HG03139 (cell line): ENCODE measurements at regions not wholly inside any gene's neighbourhood (a gene's known extent, or its start where the extent isn't known, plus 50 kb on each side); places are given as distances from the start of the nearest gene placed in this dataset.
"Not testable (repeated sequence)": the region's sequence is repeated elsewhere in the genome, so short reads cannot be mapped to it uniquely, and the experiment has no call there.

ENCODE experiments used
- ATAC-seq: cut with Tn5 transposase; IDR thresholded peaks from one replicate; pipeline ENCODE4 v1.9.1; 2021; ENCODE audit not compliant: unreplicated experiment

GRCh38 chr14:28820677-28821076 is 54.1 kb downstream of the FOXG1 start:
- ATAC-seq, result no peak

GRCh38 chr14:28821993-28822392 is 55.4 kb downstream of the FOXG1 start:
- no peak for ATAC-seq

GRCh38 chr14:28823245-28823644 is 56.7 kb downstream of the FOXG1 start:
- ATAC-seq, result no peak

- ATAC-seq, result no peak
Observed at GRCh38 chr14:28830115-28830534, 63.5 kb downstream of the FOXG1 start.

DNA sequence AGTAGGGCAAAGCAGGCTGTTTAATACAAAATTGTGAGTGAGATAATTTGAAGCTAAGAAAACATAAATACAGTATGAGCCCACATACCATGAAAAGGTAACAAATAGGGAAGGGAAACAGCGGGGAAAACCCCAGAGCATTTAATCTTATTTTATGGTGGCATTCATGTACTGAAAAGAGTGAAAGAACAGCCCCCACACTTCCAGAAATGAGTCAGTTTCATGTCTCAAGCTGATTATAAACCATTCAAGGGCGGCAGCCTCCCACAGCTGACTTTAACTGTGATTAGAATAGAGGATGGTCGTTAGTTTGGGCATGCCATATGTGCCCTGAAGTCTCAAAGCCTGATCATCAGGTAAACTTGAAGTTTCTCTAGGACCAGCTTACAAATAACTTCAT is 64.5 kb downstream of the FOXG1 start:
- ATAC-seq, result peak; percentile 91

DNA sequence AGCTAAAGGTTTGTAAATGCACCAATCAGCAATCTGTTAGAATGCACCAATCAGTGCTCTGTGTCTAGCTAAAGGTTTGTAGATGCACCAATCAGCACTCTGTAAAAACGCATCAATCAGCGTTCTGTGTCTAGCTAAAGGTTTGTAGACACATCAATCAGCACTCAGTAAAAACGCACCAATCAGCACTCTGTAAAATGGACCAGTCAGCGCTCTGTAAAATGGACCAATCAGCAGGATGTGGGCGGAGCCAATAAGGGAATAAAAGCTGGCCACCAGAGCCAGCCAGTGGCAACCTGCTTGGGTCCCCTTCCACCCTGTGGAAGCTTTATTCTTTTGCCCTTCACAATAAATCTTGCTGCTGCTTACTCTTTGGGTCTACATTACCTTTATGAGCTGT is 76.0 kb downstream of the FOXG1 start:
- ATAC-seq, result not testable (repeated sequence)

DNA sequence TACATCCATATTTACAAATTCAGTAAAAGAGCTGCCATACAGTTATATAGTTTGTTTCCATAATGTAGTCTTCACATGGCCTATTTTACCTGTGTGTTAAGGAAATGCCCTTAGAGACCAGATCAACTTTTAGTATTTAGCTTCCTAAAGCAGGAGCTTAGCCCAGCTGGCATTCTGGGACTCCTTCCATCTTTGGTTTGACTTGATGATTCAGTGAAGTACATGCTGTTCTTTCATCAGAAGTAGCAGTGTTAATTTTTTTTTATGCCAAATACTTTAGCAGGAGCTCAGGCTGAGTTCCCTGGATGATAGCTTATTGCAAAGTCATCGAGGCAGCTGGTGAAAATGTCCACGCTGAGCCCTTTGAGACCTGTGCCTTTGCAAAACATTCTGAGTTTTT is 101.0 kb downstream of the FOXG1 start:
- no peak for ATAC-seq

DNA sequence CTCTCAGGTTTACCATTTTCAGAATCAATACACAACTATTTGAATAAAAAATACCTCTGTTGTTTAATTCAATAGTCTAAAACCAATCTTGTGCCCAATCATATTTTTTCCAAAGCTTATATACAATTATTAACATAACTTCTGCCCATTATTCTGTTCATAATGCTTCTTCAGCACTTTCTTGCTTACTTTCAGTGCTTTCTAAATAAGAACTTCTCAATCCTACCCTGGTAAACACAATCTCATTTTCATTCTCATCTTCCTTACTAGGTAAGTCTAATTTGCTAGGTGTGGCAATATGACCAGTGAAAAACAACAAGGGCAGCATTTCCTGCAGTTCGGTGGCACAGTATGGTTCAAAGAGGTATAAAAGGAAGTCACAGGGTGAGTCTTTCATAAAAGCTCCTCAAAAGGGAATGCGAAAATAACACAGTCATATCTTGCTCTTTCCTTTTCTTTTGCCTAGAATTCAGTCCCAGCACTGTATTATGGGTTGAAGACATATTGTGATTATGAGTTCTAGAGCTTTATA is 103.5 kb downstream of the FOXG1 start:
- no peak for ATAC-seq

DNA sequence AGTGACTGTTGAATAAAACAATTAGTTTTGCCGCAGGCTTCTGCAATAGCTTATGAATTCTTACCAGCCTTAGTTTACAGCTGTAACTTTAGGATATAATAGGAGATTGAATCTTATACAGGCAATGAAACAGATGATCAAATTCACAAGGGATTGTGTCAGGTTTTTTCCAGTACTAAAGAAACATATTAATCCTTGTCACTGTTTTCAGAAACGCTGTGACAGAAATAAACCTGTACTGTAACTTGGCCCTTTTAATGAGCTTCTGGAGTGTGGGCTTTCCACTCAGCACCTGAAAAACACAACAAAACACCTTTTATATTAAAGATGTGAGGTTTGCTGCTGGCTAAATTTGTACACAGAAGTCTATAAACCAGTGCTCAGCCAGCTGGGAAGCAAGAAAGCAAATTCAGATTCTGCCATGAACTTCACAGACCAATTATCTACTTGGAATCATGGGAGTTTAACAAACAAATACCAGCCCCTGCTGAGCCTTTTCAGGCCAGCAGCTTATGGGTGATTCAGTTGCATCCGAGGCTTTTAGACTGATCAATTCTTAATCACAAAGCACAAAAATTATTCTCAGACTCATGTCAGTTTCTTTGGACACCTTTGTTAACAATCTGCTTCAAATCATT is 109.5 kb downstream of the FOXG1 start:
- no peak for ATAC-seq

GRCh38 chr14:28876572-28876945 is 110.0 kb downstream of the FOXG1 start:
- no peak for ATAC-seq

- no peak for ATAC-seq
Observed at GRCh38 chr14:28877923-28878322, 111.3 kb downstream of the FOXG1 start.

DNA sequence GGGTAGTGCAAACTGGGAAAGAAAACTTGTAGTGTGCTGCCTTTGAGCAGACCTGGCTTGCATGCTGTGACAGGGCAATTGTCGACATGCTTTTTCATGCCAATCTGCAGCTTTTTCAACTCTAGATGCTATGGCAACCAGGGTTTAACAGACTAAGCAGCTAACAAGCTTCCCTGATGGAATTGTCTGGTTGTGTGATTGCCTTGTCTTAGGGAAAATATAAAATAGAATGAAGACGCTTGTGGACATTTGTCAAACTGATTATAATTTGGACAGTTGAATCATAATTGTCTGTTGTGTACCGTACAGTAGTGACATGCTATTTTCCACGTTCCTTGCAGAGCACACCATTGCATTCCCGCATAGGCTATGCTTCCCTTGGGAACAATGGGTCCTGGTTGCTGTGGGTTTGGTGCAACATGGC is 113.0 kb downstream of the FOXG1 start:
- ATAC-seq, result no peak

DNA sequence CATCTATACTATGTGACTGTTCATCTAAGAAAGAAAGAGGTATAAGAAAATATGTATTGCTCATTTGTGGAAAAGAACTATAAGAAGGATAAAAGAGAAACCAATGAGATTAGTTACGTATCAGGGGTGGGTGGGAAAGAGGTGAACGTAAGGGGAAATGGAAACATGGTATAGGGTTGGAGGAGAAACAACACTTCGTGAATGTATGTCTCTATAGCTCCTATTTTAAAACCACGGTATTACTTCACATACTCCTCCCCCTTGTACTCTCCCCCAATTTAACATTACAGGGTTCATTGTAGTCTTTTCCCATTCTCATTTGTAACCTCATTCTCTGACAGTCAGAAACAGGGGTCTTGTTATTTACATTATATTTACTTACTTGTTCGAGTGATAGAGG is 120.4 kb downstream of the FOXG1 start:
- ATAC-seq, result no peak

DNA sequence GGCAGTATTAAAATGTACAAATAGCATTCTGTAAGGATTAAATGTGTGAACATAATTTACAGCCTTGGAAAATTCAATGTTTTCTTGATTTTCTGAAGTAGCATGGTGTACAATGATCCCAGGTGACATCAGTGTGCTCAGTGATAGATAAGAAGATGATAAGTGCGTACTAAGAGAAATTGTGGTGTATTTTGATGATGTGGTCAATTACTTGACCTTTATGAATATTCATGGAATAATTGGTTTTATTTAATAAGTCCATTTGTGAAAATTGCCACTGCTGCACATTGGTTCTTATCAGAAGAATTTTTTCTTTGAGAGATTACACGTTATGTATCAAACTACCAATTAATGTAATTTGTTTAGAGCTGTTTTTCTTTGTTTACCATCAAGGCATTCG is 128.8 kb downstream of the FOXG1 start:
- ATAC-seq, result no peak

DNA sequence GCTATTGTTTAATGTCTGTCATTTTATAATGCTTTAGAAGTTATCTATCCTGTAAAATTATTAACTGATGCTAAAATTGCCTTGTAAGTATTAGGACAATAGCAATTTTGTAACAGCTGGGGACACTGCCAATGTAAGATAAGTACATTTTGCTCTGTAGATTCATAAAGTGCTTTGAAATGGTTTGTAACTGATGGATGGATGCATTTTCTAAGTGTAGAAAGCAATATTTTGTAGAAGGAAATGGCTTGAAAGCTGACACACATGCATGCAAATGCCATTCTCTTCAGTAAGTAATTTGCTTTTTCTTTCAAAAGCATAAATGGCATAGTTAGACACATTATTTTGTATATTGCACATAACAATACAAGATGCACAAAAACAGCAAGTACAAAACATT is 129.8 kb downstream of the FOXG1 start:
- ATAC-seq, result no peak

- no peak for ATAC-seq
Observed at GRCh38 chr14:28901631-28902030, 135.0 kb downstream of the FOXG1 start.

GRCh38 chr14:28902930-28903329 is 136.3 kb downstream of the FOXG1 start:
- no peak for ATAC-seq

- ATAC-seq, result no peak
Observed at GRCh38 chr14:28911521-28911920, 144.9 kb downstream of the FOXG1 start.

GRCh38 chr14:28913056-28913455 is 146.5 kb downstream of the FOXG1 start:
- no peak for ATAC-seq

DNA sequence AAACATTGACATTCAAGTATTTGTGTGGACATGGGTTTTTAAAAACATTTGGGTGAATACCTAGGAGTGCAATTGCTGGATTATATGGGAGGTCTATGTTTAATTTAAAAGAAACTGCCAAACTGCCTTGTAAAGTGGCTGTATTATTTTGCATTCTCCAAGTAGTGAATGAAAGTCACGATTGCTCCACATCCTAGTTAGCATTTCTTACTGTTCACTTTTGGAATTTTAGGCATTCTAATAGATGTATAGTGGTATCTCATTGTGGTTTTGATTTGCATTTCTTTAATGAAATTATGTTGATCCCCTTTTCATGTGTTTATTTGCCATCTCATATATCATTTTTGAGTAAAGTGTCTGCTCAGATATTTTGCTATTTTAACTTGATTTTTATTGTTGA is 159.5 kb downstream of the FOXG1 start:
- no peak for ATAC-seq

GRCh38 chr14:28931999-28932398 is 165.4 kb downstream of the FOXG1 start:
- ATAC-seq, result no peak

DNA sequence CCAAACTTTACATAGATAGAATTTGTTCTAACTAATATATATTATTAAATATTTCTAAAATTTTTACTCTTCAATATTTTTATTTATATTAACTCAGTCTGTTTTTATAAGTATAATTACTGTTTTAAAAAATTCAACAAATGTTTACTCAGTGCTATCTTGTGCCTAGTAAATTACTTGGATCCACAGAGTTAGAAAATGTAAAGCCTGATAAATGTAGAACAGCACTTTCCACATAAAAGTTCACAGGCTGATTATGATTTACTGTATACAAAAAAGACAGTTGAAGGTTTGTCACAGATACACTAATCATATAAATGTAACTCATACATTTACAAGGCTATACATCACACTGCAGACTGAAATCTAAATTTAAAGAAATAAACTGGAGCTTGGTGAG is 170.0 kb downstream of the FOXG1 start:
- ATAC-seq, result no peak

GRCh38 chr14:28941758-28942157 is 175.2 kb downstream of the FOXG1 start:
- no peak for ATAC-seq
